ENCODE measurements at regions not wholly inside any gene's neighbourhood (a gene's known extent, or its start where the extent isn't known, plus 50 kb on each side); places are given as distances from the start of the nearest gene placed in this dataset.

GRCh38 chr3:59563072-59563605 lies 513.3 kb upstream of the CFAP20DC start:
- 94% methylated on average over 4 of the region's 4 CpGs for WGBS
- no peak for TF ChIP-seq MAX (IDR thresholded peaks at IDR 0.05)
- TF ChIP-seq YY1 (IDR thresholded peaks at IDR 0.05), result no peak
- no peak for TF ChIP-seq ZBTB33 (IDR thresholded peaks at IDR 0.05)
- TF ChIP-seq NR2F2 (IDR thresholded peaks at IDR 0.05), result no peak
- TF ChIP-seq JUND (IDR thresholded peaks at IDR 0.05), result no peak
- no peak for TF ChIP-seq SP1 (IDR thresholded peaks at IDR 0.05)
- TF ChIP-seq GABPA (IDR thresholded peaks at IDR 0.05 in 1 of 2, conservative IDR thresholded peaks at IDR 0.05 in 1 of 2), result no peak
- no peak for TF ChIP-seq FOXA2 (IDR thresholded peaks at IDR 0.05)
- TF ChIP-seq TAF1 (conservative IDR thresholded peaks at IDR 0.05), result no peak
- no peak for TF ChIP-seq HNF4A (conservative IDR thresholded peaks at IDR 0.05)
- no peak for TF ChIP-seq FOXA1 (IDR thresholded peaks at IDR 0.05)
- TF ChIP-seq RAD21 (IDR thresholded peaks at IDR 0.05), result no peak
- no peak for TF ChIP-seq RXRA (IDR thresholded peaks at IDR 0.05)
- H3K36me3 ChIP-seq (ENCODE audit: control insufficient read depth in 4 of 4, insufficient read depth in 3 of 4, low read depth in 1 of 4, low read length in 3 of 4), result no peaks in the 10 kb centered on the region
- H3K9ac ChIP-seq (ENCODE audit: low read depth in 1 of 2, low read length in 2 of 2), result no peak overlapping the region
- H3K9me3 ChIP-seq (ENCODE audit: control insufficient read depth in 4 of 4, low read length in 3 of 4), result no peaks in the 10 kb centered on the region
- H3K4me1 ChIP-seq (ENCODE audit: control insufficient read depth in 4 of 4, insufficient read depth in 4 of 4, low read length in 3 of 4), result no peaks in the 10 kb centered on the region
- DNase-seq (ENCODE audit: low spot score), result no peak
- no peaks in the 10 kb centered on the region for H3K27me3 ChIP-seq (ENCODE audit: control insufficient read depth in 4 of 4, insufficient read depth in 4 of 4, low read length in 3 of 4)
- no peak overlapping the region for H3K4me3 ChIP-seq (ENCODE audit: low read depth in 1 of 3, low read length in 3 of 3)
- H3K27ac ChIP-seq (ENCODE audit: low read depth in 1 of 2, low read length in 2 of 2), result no peak overlapping the region

- 83% methylated on average over 4 of the region's 4 CpGs for WGBS
- Histone ChIP-seq H3K27ac (ENCODE audit: low read depth in 1 of 2, low read length in 2 of 2) (no peak overlapping the region), H3K36me3 (ENCODE audit: control insufficient read depth in 4 of 4, insufficient read depth in 3 of 4, low read depth in 1 of 4, low read length in 3 of 4) (no peaks in the 10 kb centered on the region), H3K27me3 (ENCODE audit: control insufficient read depth in 4 of 4, insufficient read depth in 4 of 4, low read length in 3 of 4) (peaks cover 0 to 3% (median 0%) of the 10 kb centered on the region in 4 donors), H3K4me1 (ENCODE audit: control insufficient read depth in 4 of 4, insufficient read depth in 4 of 4, low read length in 3 of 4) (no peaks in the 10 kb centered on the region), H3K9me3 (ENCODE audit: control insufficient read depth in 4 of 4, low read length in 3 of 4) (no peaks in the 10 kb centered on the region), H3K4me3 (ENCODE audit: low read depth in 1 of 3, low read length in 3 of 3) (no peak overlapping the region), H3K9ac (ENCODE audit: low read depth in 1 of 2, low read length in 2 of 2) (no peak overlapping the region)
- TF ChIP-seq REST (IDR thresholded peaks at IDR 0.05), result no peak
- no peak for TF ChIP-seq RAD21 (IDR thresholded peaks at IDR 0.05)
- no peak for TF ChIP-seq ZBTB33 (IDR thresholded peaks at IDR 0.05)
- no peak for TF ChIP-seq HNF4A (conservative IDR thresholded peaks at IDR 0.05)
- no peak for TF ChIP-seq FOXA2 (IDR thresholded peaks at IDR 0.05)
- no peak for DNase-seq (ENCODE audit: low spot score)
These were observed 510.1 kb upstream of the CFAP20DC start for GRCh38 chr3:59559721-59560435.
